C4-2B (cell line): ENCODE measurements at regions not wholly inside any gene's neighbourhood (a gene's known extent, or its start where the extent isn't known, plus 50 kb on each side); places are given as distances from the start of the nearest gene placed in this dataset.

ENCODE experiments used
- H3K27ac ChIP-seq: fragments of 450-650 bp; 2 replicates; pipeline ENCODE4 v1.5.1; 2017
- ZFX ChIP-seq: fragments of 450-650 bp; IDR thresholded peaks from 2 replicates; pipeline ENCODE4 v1.6.1; 2017
- TF ChIP-seq, protein P1 (sequence below): fragments of 450-650 bp; conservative IDR thresholded peaks from 2 replicates; pipeline ENCODE4 v1.5.1; 2017; ENCODE audit warnings: mild to moderate bottlenecking

- H3K27ac ChIP-seq = no peak overlapping the region
- no peak for TF ChIP-seq ZFX
- TF ChIP-seq, protein P1, sequence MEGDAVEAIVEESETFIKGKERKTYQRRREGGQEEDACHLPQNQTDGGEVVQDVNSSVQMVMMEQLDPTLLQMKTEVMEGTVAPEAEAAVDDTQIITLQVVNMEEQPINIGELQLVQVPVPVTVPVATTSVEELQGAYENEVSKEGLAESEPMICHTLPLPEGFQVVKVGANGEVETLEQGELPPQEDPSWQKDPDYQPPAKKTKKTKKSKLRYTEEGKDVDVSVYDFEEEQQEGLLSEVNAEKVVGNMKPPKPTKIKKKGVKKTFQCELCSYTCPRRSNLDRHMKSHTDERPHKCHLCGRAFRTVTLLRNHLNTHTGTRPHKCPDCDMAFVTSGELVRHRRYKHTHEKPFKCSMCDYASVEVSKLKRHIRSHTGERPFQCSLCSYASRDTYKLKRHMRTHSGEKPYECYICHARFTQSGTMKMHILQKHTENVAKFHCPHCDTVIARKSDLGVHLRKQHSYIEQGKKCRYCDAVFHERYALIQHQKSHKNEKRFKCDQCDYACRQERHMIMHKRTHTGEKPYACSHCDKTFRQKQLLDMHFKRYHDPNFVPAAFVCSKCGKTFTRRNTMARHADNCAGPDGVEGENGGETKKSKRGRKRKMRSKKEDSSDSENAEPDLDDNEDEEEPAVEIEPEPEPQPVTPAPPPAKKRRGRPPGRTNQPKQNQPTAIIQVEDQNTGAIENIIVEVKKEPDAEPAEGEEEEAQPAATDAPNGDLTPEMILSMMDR = no peak
These were observed 419.9 kb upstream of the SLIT2 start for GRCh38 chr4:19831644-19832285.

- no peak for TF ChIP-seq ZFX
- TF ChIP-seq, protein P1 = no peak
- no peak overlapping the region for H3K27ac ChIP-seq
These were observed 422.6 kb upstream of the SLIT2 start for GRCh38 chr4:19829101-19829500.

GRCh38 chr4:19823781-19824180, 427.9 kb upstream of the SLIT2 start:
- no peak overlapping the region for H3K27ac ChIP-seq
- no peak for TF ChIP-seq ZFX
- TF ChIP-seq, protein P1 = no peak

DNA sequence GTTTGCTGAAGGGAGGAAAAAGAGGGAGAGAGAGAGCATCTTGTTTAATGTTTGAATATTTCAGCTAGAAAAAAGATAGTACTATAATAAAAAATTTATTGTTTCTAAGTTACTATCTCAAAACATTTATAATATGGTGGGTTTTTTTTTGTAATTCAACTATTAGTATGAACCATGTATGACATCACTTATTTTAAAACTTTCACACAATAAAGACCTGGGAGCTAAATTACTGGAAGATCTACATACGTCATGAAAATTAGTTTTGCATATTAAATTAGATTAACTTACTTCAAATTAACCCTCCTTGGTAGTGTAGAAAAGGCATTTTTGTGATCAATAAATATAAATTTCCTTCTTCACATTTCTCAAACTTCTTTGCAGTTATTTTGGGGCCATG, 432.0 kb upstream of the SLIT2 start:
- TF ChIP-seq, protein P1 = no peak
- no peak for TF ChIP-seq ZFX
- H3K27ac ChIP-seq = no peak overlapping the region

DNA sequence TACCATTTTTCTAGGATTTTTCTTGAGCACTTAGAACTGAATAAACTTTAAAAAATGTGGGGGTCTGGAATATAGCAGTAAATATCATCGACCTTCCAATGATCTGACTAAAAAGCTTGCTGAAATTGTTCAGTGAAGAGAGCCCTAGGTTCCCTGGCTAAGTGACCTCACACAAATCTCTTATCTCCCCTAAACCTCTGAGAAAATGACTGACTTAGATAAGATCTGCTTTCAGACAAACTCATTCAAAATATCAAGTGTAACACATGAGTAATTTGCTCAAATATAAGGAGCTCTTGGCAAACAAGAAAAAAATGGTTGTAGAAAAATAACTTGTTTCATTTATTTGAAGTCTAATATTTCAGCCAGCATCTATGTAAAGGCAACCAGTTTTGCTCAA, 441.7 kb upstream of the SLIT2 start:
- H3K27ac ChIP-seq = no peak overlapping the region

GRCh38 chr4:19807505-19807904, 444.2 kb upstream of the SLIT2 start:
- TF ChIP-seq, protein P1 = no peak
- H3K27ac ChIP-seq = no peak overlapping the region

More for the DNA sequence above, 441.7 kb upstream of the SLIT2 start:
- TF ChIP-seq, protein P1 = no peak
- no peak for TF ChIP-seq ZFX

DNA sequence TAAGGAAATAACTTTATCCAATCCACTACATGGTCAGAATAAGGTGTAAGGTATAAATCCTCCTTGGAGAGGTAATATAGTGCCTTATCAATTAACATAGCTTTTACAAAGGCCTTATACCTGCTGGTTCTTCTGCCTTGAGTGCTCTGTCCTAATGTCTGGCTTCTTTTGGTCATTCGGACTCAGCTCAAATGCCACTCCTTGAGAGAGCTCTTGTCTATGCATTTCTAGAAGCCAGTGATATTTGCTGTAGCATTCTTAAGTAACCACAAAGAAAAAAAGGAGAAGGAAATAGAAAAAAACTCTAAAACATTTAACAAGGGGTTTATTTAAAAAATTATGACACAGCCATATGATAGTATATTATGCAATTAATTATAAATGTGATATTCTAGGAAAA, 444.8 kb upstream of the SLIT2 start:
- TF ChIP-seq ZFX = no peak
- TF ChIP-seq, protein P1 = no peak
- H3K27ac ChIP-seq = no peak overlapping the region
